ENCODE measurements at regions not wholly inside any gene's neighbourhood (a gene's known extent, or its start where the extent isn't known, plus 50 kb on each side); places are given as distances from the start of the nearest gene placed in this dataset.

- H3K27me3 ChIP-seq (ENCODE audit: control insufficient read depth in 3 of 3, insufficient read depth in 3 of 3, low read length in 3 of 3): no peaks in the 10 kb centered on the region
Measured at GRCh38 chr12:59916988-59917387, 321.2 kb downstream of the SLC16A7 start.

GRCh38 chr12:59927032-59927431 lies 331.2 kb downstream of the SLC16A7 start:
- no peak overlapping the region for H3K4me3 ChIP-seq (ENCODE audit: low read length in 3 of 3)
- no peaks in the 10 kb centered on the region for H3K27me3 ChIP-seq (ENCODE audit: control insufficient read depth in 3 of 3, insufficient read depth in 3 of 3, low read length in 3 of 3)
- no peaks in the 10 kb centered on the region for H3K36me3 ChIP-seq (ENCODE audit: control insufficient read depth in 3 of 3, insufficient read depth in 3 of 3, low read length in 3 of 3)
- no peak overlapping the region for H3K27ac ChIP-seq (ENCODE audit: low read depth, low read length)
- peaks cover 0 to 2% (median 0%) of the 10 kb centered on the region in 3 donors for H3K9me3 ChIP-seq (ENCODE audit: control insufficient read depth in 3 of 3, low read length in 3 of 3)
- H3K9ac ChIP-seq (ENCODE audit: low read depth in 1 of 3, low read length in 3 of 3): no peak overlapping the region
- no peaks in the 10 kb centered on the region for H3K4me1 ChIP-seq (ENCODE audit: control insufficient read depth in 3 of 3, insufficient read depth in 3 of 3, low read length in 3 of 3)

More at GRCh38 chr12:59916988-59917387, 321.2 kb downstream of the SLC16A7 start:
- no peaks in the 10 kb centered on the region for H3K36me3 ChIP-seq (ENCODE audit: control insufficient read depth in 3 of 3, insufficient read depth in 3 of 3, low read length in 3 of 3)
- no peaks in the 10 kb centered on the region for H3K9me3 ChIP-seq (ENCODE audit: control insufficient read depth in 3 of 3, low read length in 3 of 3)
- no peak overlapping the region for H3K4me3 ChIP-seq (ENCODE audit: low read length in 3 of 3)
- no peak overlapping the region for H3K9ac ChIP-seq (ENCODE audit: low read depth in 1 of 3, low read length in 3 of 3)
- H3K4me1 ChIP-seq (ENCODE audit: control insufficient read depth in 3 of 3, insufficient read depth in 3 of 3, low read length in 3 of 3): no peaks in the 10 kb centered on the region
- H3K27ac ChIP-seq (ENCODE audit: low read depth, low read length): no peak overlapping the region

- no peaks in the 10 kb centered on the region for H3K4me1 ChIP-seq (ENCODE audit: control insufficient read depth in 3 of 3, insufficient read depth in 3 of 3, low read length in 3 of 3)
- no peaks in the 10 kb centered on the region for H3K36me3 ChIP-seq (ENCODE audit: control insufficient read depth in 3 of 3, insufficient read depth in 3 of 3, low read length in 3 of 3)
- peaks cover 0 to 2% (median 0%) of the 10 kb centered on the region in 3 donors for H3K9me3 ChIP-seq (ENCODE audit: control insufficient read depth in 3 of 3, low read length in 3 of 3)
- no peak overlapping the region for H3K4me3 ChIP-seq (ENCODE audit: low read length in 3 of 3)
- H3K27me3 ChIP-seq (ENCODE audit: control insufficient read depth in 3 of 3, insufficient read depth in 3 of 3, low read length in 3 of 3): no peaks in the 10 kb centered on the region
- H3K9ac ChIP-seq (ENCODE audit: low read depth in 1 of 3, low read length in 3 of 3): no peak overlapping the region
- H3K27ac ChIP-seq (ENCODE audit: low read depth, low read length): no peak overlapping the region
Measured at GRCh38 chr12:59928416-59928815, 332.6 kb downstream of the SLC16A7 start.

- Histone ChIP-seq H3K27me3 (ENCODE audit: control insufficient read depth in 3 of 3, insufficient read depth in 3 of 3, low read length in 3 of 3) (no peaks in the 10 kb centered on the region), H3K9me3 (ENCODE audit: control insufficient read depth in 3 of 3, low read length in 3 of 3) (peaks cover 0 to 2% (median 0%) of the 10 kb centered on the region in 3 donors), H3K27ac (ENCODE audit: low read depth, low read length) (no peak overlapping the region), H3K36me3 (ENCODE audit: control insufficient read depth in 3 of 3, insufficient read depth in 3 of 3, low read length in 3 of 3) (no peaks in the 10 kb centered on the region), H3K4me3 (ENCODE audit: low read length in 3 of 3) (no peak overlapping the region), H3K4me1 (ENCODE audit: control insufficient read depth in 3 of 3, insufficient read depth in 3 of 3, low read length in 3 of 3) (no peaks in the 10 kb centered on the region), H3K9ac (ENCODE audit: low read depth in 1 of 3, low read length in 3 of 3) (no peak overlapping the region)
Measured at GRCh38 chr12:59929110-59929509, 333.3 kb downstream of the SLC16A7 start.

GRCh38 chr12:59934486-59934885 lies 338.7 kb downstream of the SLC16A7 start:
- no peak overlapping the region for H3K4me3 ChIP-seq (ENCODE audit: low read length in 3 of 3)
- H3K27me3 ChIP-seq (ENCODE audit: control insufficient read depth in 3 of 3, insufficient read depth in 3 of 3, low read length in 3 of 3): no peaks in the 10 kb centered on the region
- H3K4me1 ChIP-seq (ENCODE audit: control insufficient read depth in 3 of 3, insufficient read depth in 3 of 3, low read length in 3 of 3): no peaks in the 10 kb centered on the region
- H3K36me3 ChIP-seq (ENCODE audit: control insufficient read depth in 3 of 3, insufficient read depth in 3 of 3, low read length in 3 of 3): no peaks in the 10 kb centered on the region
- no peak overlapping the region for H3K9ac ChIP-seq (ENCODE audit: low read depth in 1 of 3, low read length in 3 of 3)
- no peaks in the 10 kb centered on the region for H3K9me3 ChIP-seq (ENCODE audit: control insufficient read depth in 3 of 3, low read length in 3 of 3)
- H3K27ac ChIP-seq (ENCODE audit: low read depth, low read length): no peak overlapping the region

GRCh38 chr12:59936534-59936933 lies 340.7 kb downstream of the SLC16A7 start:
- Histone ChIP-seq H3K27me3 (ENCODE audit: control insufficient read depth in 3 of 3, insufficient read depth in 3 of 3, low read length in 3 of 3) (no peaks in the 10 kb centered on the region), H3K4me3 (ENCODE audit: low read length in 3 of 3) (no peak overlapping the region), H3K9ac (ENCODE audit: low read depth in 1 of 3, low read length in 3 of 3) (no peak overlapping the region), H3K4me1 (ENCODE audit: control insufficient read depth in 3 of 3, insufficient read depth in 3 of 3, low read length in 3 of 3) (no peaks in the 10 kb centered on the region), H3K9me3 (ENCODE audit: control insufficient read depth in 3 of 3, low read length in 3 of 3) (no peaks in the 10 kb centered on the region), H3K27ac (ENCODE audit: low read depth, low read length) (no peak overlapping the region), H3K36me3 (ENCODE audit: control insufficient read depth in 3 of 3, insufficient read depth in 3 of 3, low read length in 3 of 3) (no peaks in the 10 kb centered on the region)

GRCh38 chr12:59937148-59937547 lies 341.3 kb downstream of the SLC16A7 start:
- no peak overlapping the region for H3K27ac ChIP-seq (ENCODE audit: low read depth, low read length)
- no peaks in the 10 kb centered on the region for H3K36me3 ChIP-seq (ENCODE audit: control insufficient read depth in 3 of 3, insufficient read depth in 3 of 3, low read length in 3 of 3)
- no peaks in the 10 kb centered on the region for H3K9me3 ChIP-seq (ENCODE audit: control insufficient read depth in 3 of 3, low read length in 3 of 3)
- no peaks in the 10 kb centered on the region for H3K4me1 ChIP-seq (ENCODE audit: control insufficient read depth in 3 of 3, insufficient read depth in 3 of 3, low read length in 3 of 3)
- H3K9ac ChIP-seq (ENCODE audit: low read depth in 1 of 3, low read length in 3 of 3): no peak overlapping the region
- no peak overlapping the region for H3K4me3 ChIP-seq (ENCODE audit: low read length in 3 of 3)
- no peaks in the 10 kb centered on the region for H3K27me3 ChIP-seq (ENCODE audit: control insufficient read depth in 3 of 3, insufficient read depth in 3 of 3, low read length in 3 of 3)

- Histone ChIP-seq H3K9ac (ENCODE audit: low read depth in 1 of 3, low read length in 3 of 3) (no peak overlapping the region), H3K36me3 (ENCODE audit: control insufficient read depth in 3 of 3, insufficient read depth in 3 of 3, low read length in 3 of 3) (no peaks in the 10 kb centered on the region), H3K4me3 (ENCODE audit: low read length in 3 of 3) (no peak overlapping the region), H3K27me3 (ENCODE audit: control insufficient read depth in 3 of 3, insufficient read depth in 3 of 3, low read length in 3 of 3) (no peaks in the 10 kb centered on the region), H3K4me1 (ENCODE audit: control insufficient read depth in 3 of 3, insufficient read depth in 3 of 3, low read length in 3 of 3) (no peaks in the 10 kb centered on the region), H3K27ac (ENCODE audit: low read depth, low read length) (no peak overlapping the region), H3K9me3 (ENCODE audit: control insufficient read depth in 3 of 3, low read length in 3 of 3) (no peaks in the 10 kb centered on the region)
Measured at GRCh38 chr12:59938190-59938962, 342.5 kb downstream of the SLC16A7 start.

GRCh38 chr12:59940631-59941342 lies 345.0 kb downstream of the SLC16A7 start:
- Histone ChIP-seq H3K36me3 (ENCODE audit: control insufficient read depth in 3 of 3, insufficient read depth in 3 of 3, low read length in 3 of 3) (no peaks in the 10 kb centered on the region), H3K9ac (ENCODE audit: low read depth in 1 of 3, low read length in 3 of 3) (no peak overlapping the region), H3K4me3 (ENCODE audit: low read length in 3 of 3) (no peak overlapping the region), H3K4me1 (ENCODE audit: control insufficient read depth in 3 of 3, insufficient read depth in 3 of 3, low read length in 3 of 3) (no peaks in the 10 kb centered on the region), H3K27me3 (ENCODE audit: control insufficient read depth in 3 of 3, insufficient read depth in 3 of 3, low read length in 3 of 3) (no peaks in the 10 kb centered on the region), H3K9me3 (ENCODE audit: control insufficient read depth in 3 of 3, low read length in 3 of 3) (no peaks in the 10 kb centered on the region), H3K27ac (ENCODE audit: low read depth, low read length) (no peak overlapping the region)

- H3K4me3 ChIP-seq (ENCODE audit: low read length in 3 of 3): no peak overlapping the region
- no peaks in the 10 kb centered on the region for H3K9me3 ChIP-seq (ENCODE audit: control insufficient read depth in 3 of 3, low read length in 3 of 3)
- no peak overlapping the region for H3K9ac ChIP-seq (ENCODE audit: low read depth in 1 of 3, low read length in 3 of 3)
- H3K4me1 ChIP-seq (ENCODE audit: control insufficient read depth in 3 of 3, insufficient read depth in 3 of 3, low read length in 3 of 3): no peaks in the 10 kb centered on the region
- no peak overlapping the region for H3K27ac ChIP-seq (ENCODE audit: low read depth, low read length)
- H3K27me3 ChIP-seq (ENCODE audit: control insufficient read depth in 3 of 3, insufficient read depth in 3 of 3, low read length in 3 of 3): no peaks in the 10 kb centered on the region
- no peaks in the 10 kb centered on the region for H3K36me3 ChIP-seq (ENCODE audit: control insufficient read depth in 3 of 3, insufficient read depth in 3 of 3, low read length in 3 of 3)
Measured at GRCh38 chr12:59941461-59941860, 345.6 kb downstream of the SLC16A7 start.

Data from skeletal muscle tissue (tissue), 3 donors.